SK-N-MC (cell line): ENCODE measurements at regions not wholly inside any gene's neighbourhood (a gene's known extent, or its start where the extent isn't known, plus 50 kb on each side); places are given as distances from the start of the nearest gene placed in this dataset.

Source experiments
- DNase-seq: peaks from one replicate; pipeline ENCODE4 v3.0.0-alpha.2; 2011; ENCODE audit warnings: low read depth, low spot score
- H3K27ac ChIP-seq: fragments of 200-600 bp; sonication (generic); 2 replicates; pipeline ENCODE4 v1.5.1; 2016; ENCODE audit warnings: mixed run types
- H3K36me3 ChIP-seq: fragments of 200-600 bp; sonication (generic); 2 replicates; pipeline ENCODE4 v1.6.1; 2017; ENCODE audit warnings: antibody characterized with exemption, low read length, mixed read lengths; ENCODE audit not compliant: insufficient read depth
- H3K4me3 ChIP-seq: fragments of 200-600 bp; sonication (generic); 2 replicates; pipeline ENCODE4 v1.5.1; 2016
- H3K9ac ChIP-seq: fragments of 200-600 bp; sonication (generic); 2 replicates; pipeline ENCODE4 v1.8.0; 2017; ENCODE audit warnings: mixed run types, mixed read lengths; ENCODE audit not compliant: insufficient read length
- H3K9me3 ChIP-seq: fragments of 200-600 bp; sonication (generic); 2 replicates; pipeline ENCODE4 v1.6.1; 2017; ENCODE audit warnings: low read depth, mild to moderate bottlenecking, antibody characterized with exemption, low read length, moderate library complexity, mixed read lengths
- EZH2 ChIP-seq: fragments of 200-600 bp; sonication (generic); IDR thresholded peaks from one replicate; pipeline ENCODE4 v1.6.1; 2017; ENCODE audit warnings: antibody characterized with exemption
- FOXP2 ChIP-seq: optimal IDR thresholded peaks from 2 replicates; pipeline ENCODE3; 2011; ENCODE audit warnings: mild to moderate bottlenecking, moderate library complexity; ENCODE audit not compliant: insufficient read depth; ENCODE audit errors: extremely low read length, control extremely low read depth
- POLR2AphosphoS5 ChIP-seq: IDR thresholded peaks from 2 replicates; pipeline ENCODE4 v1.6.1; 2012; ENCODE audit warnings: mild to moderate bottlenecking, low read depth, low read length, borderline replicate concordance

GRCh38 chr10:10508211-10508610 is 509.5 kb upstream of the CELF2 start:
- no peak overlapping the region for H3K9ac ChIP-seq
- TF ChIP-seq EZH2 (no peak), FOXP2 (no peak), POLR2AphosphoS5 (no peak)
- no peaks in the 10 kb centered on the region for H3K9me3 ChIP-seq
- no peak for DNase-seq
- H3K4me3 ChIP-seq: no peak overlapping the region
- H3K27ac ChIP-seq: no peak overlapping the region
- H3K36me3 ChIP-seq: no peaks in the 10 kb centered on the region

- Histone ChIP-seq H3K36me3 (no peaks in the 10 kb centered on the region), H3K4me3 (no peak overlapping the region), H3K27ac (no peak overlapping the region), H3K9me3 (no peaks in the 10 kb centered on the region), H3K9ac (no peak overlapping the region)
- TF ChIP-seq EZH2 (no peak), FOXP2 (no peak)
- no peak for DNase-seq
Observed at GRCh38 chr10:10510179-10510578, 507.5 kb upstream of the CELF2 start.

GRCh38 chr10:10513067-10513466 is 504.6 kb upstream of the CELF2 start:
- TF ChIP-seq FOXP2 (no peak), POLR2AphosphoS5 (no peak), EZH2 (no peak)
- no peak overlapping the region for H3K4me3 ChIP-seq
- DNase-seq: no peak
- no peak overlapping the region for H3K27ac ChIP-seq
- H3K36me3 ChIP-seq: no peaks in the 10 kb centered on the region
- no peak overlapping the region for H3K9ac ChIP-seq
- no peaks in the 10 kb centered on the region for H3K9me3 ChIP-seq

GRCh38 chr10:10513898-10514297 is 503.8 kb upstream of the CELF2 start:
- no peak overlapping the region for H3K27ac ChIP-seq
- H3K4me3 ChIP-seq: no peak overlapping the region
- DNase-seq: no peak
- no peaks in the 10 kb centered on the region for H3K36me3 ChIP-seq
- no peaks in the 10 kb centered on the region for H3K9me3 ChIP-seq
- no peak overlapping the region for H3K9ac ChIP-seq
- TF ChIP-seq EZH2 (no peak), POLR2AphosphoS5 (no peak), FOXP2 (no peak)

- DNase-seq: no peak
- Histone ChIP-seq H3K4me3 (no peak overlapping the region), H3K27ac (no peak overlapping the region), H3K9ac (no peak overlapping the region), H3K36me3 (no peaks in the 10 kb centered on the region), H3K9me3 (no peaks in the 10 kb centered on the region)
- no peak for TF ChIP-seq EZH2
- no peak for TF ChIP-seq POLR2AphosphoS5
- TF ChIP-seq FOXP2: no peak
Observed at GRCh38 chr10:10514797-10515196, 502.9 kb upstream of the CELF2 start.

GRCh38 chr10:10515479-10516204 is 502.0 kb upstream of the CELF2 start:
- H3K4me3 ChIP-seq: no peak overlapping the region
- H3K9ac ChIP-seq: no peak overlapping the region
- DNase-seq: no peak
- H3K27ac ChIP-seq: no peak overlapping the region
- no peaks in the 10 kb centered on the region for H3K9me3 ChIP-seq
- TF ChIP-seq EZH2: no peak
- TF ChIP-seq POLR2AphosphoS5: no peak
- no peak for TF ChIP-seq FOXP2
- no peaks in the 10 kb centered on the region for H3K36me3 ChIP-seq

GRCh38 chr10:10516346-10517130 is 501.1 kb upstream of the CELF2 start:
- Histone ChIP-seq H3K9me3 (no peaks in the 10 kb centered on the region), H3K9ac (no peak overlapping the region), H3K4me3 (no peak overlapping the region), H3K27ac (no peak overlapping the region), H3K36me3 (no peaks in the 10 kb centered on the region)
- no peak for DNase-seq
- TF ChIP-seq POLR2AphosphoS5 (no peak), FOXP2 (no peak), EZH2 (no peak)

GRCh38 chr10:10517866-10518265 is 499.8 kb upstream of the CELF2 start:
- TF ChIP-seq POLR2AphosphoS5 (no peak), EZH2 (no peak), FOXP2 (no peak)
- DNase-seq: no peak
- Histone ChIP-seq H3K9me3 (no peaks in the 10 kb centered on the region), H3K4me3 (no peak overlapping the region), H3K9ac (no peak overlapping the region), H3K36me3 (no peaks in the 10 kb centered on the region), H3K27ac (no peak overlapping the region)
